NCI-H524 treated with DMSO at 0.1 percent for 48 hours (cell line): ENCODE measurements at regions not wholly inside any gene's neighbourhood (a gene's known extent, or its start where the extent isn't known, plus 50 kb on each side); places are given as distances from the start of the nearest gene placed in this dataset.
A peak's percentile ranks its signal among the peaks of the same experiment; 100 is the strongest.
"Not testable (repeated sequence)": the region's sequence is repeated elsewhere in the genome, so short reads cannot be mapped to it uniquely, and the experiment has no call there.

Source experiments
- DNase-seq: peaks from one replicate; lab custom pipeline; 2025; lab: John Stamatoyannopoulos, UW

- no peak for DNase-seq
Measured at GRCh38 chr11:71383461-71383860, 64.7 kb downstream of the DHCR7 start.

DNA sequence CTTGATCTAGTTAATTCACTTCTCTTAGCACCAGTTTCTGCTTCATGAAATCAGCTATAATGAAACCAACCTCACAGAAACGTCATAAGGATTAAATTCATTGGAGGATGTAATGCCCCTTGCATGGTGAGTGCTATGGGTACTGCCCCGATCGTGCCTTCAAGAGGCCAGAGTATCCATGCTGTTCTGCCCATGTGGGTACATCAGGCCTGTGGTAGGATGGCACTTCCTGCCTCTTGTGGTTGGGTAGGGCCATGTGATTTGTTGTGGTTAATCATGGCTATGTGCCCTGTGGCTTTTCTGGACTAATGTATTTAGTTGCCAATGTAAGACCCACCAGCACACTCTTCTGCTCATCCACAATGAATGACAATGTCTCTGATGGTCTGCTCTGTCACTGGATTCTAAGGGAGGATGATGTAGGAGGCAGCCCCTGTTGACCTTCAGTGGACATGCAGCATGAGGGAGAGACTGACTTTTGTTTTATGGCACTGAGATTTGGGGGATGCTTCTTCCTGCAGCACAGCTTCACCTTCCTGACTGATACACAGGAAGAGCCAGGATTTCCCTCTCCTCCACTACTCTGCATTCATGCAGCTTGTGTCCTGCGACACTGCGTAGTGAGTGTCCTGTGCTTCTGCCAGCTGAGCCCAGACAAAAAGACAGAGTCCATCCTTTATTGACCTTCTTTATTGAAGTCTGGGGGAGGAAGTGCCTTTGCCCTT lies 66.2 kb downstream of the DHCR7 start:
- no peak for DNase-seq

DNA sequence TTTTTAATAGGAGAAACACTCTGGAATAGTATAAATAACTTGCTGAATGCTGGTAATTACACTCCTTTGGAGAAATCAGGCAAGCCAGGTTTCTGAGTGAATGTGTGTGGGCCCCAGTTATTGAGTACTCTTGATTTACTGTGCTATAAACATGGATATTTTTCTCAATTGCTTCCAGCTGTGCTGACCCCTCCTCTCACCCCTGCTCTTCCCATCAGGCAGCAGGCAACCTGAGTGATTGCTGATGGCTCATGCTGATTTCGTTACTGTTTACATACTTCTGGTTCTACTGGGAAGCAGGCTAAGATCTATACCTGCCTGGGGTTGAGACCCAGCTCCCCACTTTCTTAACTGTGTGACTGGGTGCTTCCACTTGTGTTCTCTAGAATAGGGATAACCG lies 68.5 kb downstream of the DHCR7 start:
- DNase-seq, result no peak

DNA sequence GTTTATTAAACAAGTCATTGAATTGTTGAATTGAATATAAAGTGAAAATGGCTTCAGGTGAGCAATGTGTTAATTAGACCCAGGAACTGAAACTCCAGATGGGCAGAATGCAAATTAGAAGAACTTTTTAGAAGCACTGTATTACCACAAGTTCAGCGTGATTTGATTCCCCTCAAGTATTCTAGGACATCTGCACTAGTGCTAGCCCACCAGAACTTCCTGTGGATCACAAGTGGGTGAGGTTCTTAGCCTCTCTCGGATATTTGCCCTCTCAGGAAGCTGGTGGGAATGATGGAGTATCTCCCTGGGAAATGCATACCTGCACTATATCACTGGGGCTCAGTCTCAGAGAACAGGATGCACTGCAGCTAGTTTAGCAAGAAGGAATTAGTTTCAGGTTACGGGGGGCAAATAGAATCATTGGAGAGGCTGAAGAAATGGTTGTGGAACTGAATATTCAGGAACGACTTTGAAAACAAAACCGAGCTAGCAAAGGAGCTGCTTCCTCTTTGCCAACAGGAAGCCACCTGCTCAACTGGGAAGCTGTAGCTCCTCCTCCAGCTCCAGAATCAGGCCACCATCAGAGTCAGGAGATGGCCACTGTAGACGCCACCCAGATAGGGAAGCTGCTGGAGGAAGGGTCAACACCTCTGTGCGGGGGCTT lies 74.3 kb downstream of the DHCR7 start:
- peak; percentile 38 for DNase-seq

- no peak for DNase-seq
Measured at GRCh38 chr11:71372693-71373657, 75.2 kb downstream of the DHCR7 start.

DNA sequence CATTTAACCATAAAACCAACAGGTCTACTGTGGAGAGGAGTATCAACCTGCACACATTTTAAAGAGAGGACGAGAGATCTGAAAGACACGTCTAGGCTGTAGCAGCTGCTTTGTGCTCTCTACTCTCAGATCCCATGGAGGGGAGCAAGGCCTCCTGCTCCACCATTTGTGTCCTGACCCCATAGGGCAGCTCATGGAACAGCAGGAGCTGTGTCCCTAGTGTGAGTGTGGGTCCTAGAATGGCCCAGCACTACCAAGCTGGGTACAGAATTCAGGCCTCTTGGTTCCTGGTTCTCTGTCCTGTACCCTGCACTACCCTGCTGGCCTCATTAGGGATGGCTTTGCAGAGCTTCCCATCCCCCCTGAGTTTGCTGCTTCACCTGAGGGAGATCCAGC lies 76.5 kb downstream of the DHCR7 start:
- no peak for DNase-seq

- no peak for DNase-seq
Measured at GRCh38 chr11:71370895-71371673, 77.1 kb downstream of the DHCR7 start.

DNA sequence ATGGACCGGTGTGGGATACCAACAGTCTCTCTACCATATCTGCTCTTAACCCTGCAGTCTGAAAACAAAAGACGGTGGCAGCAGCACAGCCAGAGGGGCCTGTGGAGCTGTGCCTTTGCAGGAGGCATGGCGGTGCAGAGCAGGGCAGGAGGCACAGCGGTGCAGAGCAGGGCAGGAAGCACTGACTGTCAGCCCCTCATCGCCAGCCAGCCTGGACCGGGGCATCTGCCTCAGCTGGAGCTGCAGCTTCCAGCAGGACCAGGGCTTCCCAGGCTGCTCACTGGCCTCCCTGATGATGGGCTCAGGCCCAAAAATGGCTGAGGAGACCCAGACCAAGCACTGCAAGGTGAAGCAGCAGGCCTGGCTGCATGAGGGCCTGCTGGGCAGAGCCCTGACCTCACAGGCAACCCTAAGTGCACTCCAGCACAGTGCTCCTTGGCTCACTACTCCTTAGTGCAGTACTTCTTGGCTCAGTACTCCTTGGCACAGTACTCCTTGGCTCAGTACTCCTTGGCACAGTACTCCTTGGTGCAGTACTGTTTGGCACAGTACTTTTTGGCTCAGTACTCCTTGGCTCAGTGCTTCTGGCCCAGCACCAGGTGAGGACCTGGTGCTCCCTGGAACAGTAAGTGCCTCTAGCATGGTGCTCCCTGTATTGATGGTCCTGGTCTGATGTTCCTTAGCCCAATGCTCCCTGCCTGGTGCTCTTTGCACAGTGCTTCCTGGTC lies 78.0 kb downstream of the DHCR7 start:
- no peak for DNase-seq

- DNase-seq, result no peak
Measured at GRCh38 chr11:71369411-71369810, 78.8 kb downstream of the DHCR7 start.

DNA sequence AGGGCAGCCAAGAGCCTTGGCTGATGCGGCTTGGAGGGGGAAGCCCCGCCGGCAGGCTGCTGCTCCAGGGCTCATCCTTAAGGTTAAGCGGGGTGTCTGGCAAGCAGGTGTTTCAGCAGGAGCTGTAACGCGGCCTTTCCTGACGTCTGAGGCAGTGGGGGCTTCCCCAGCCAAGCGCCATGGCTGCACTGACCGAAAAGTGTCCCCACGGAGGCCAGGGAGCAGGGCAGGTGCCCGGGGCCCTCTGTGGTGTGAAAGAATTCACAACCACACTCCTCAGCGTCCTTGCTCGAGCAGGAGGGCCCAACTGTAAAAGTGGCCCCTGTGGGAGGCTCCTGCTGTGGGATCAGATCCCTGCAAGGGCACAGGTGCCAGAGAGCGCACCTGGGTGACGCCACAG lies 79.2 kb downstream of the DHCR7 start:
- no peak for DNase-seq

- no peak for DNase-seq
Measured at GRCh38 chr11:71367756-71368155, 80.4 kb downstream of the DHCR7 start.

DNA sequence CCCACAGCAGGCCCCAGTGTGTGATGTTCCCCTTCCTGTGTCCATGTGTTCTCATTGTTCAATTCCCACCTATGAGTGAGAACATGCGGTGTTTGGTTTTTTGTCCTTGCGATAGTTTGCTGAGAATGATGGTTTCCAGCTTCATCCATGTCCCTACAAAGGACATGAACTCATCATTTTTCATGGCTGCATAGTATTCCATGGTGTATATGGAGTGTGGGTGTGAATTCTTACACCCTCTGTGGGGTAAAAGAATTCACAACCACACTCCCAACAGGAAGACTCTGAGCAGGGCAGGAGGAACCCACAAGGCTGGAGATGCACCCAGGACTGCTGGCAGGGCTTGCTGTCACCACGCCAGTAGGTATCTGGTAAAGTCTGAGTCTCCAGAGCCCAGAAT lies 80.9 kb downstream of the DHCR7 start:
- not testable (repeated sequence) for DNase-seq

- no peak for DNase-seq
Measured at GRCh38 chr11:71366076-71366475, 82.1 kb downstream of the DHCR7 start.

GRCh38 chr11:71365626-71366025 lies 82.6 kb downstream of the DHCR7 start:
- DNase-seq, result no peak

- DNase-seq, result no peak
Measured at GRCh38 chr11:71364806-71365205, 83.4 kb downstream of the DHCR7 start.

- DNase-seq, result peak; percentile 26
Measured at GRCh38 chr11:71364176-71364671, 84.0 kb downstream of the DHCR7 start.

DNA sequence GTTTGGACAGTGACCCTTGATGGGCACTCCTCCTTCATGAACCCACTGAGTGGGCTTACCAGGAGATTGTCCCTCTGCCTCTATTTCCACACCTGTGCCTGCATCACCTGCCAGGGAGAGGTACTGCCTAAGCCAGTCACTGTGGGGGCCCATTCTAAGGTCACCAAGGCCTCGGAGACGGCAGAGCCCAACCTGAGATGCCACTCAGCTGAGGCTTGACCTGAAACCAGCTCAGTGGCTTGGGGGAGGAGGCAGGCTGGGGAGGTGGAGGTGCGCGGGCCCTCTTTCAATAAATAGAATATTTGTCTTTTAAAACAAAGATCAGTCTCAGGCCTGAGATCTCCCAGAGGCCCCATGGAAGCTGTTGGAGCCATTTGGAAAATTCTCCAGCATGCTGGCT lies 84.5 kb downstream of the DHCR7 start:
- no peak for DNase-seq

DNA sequence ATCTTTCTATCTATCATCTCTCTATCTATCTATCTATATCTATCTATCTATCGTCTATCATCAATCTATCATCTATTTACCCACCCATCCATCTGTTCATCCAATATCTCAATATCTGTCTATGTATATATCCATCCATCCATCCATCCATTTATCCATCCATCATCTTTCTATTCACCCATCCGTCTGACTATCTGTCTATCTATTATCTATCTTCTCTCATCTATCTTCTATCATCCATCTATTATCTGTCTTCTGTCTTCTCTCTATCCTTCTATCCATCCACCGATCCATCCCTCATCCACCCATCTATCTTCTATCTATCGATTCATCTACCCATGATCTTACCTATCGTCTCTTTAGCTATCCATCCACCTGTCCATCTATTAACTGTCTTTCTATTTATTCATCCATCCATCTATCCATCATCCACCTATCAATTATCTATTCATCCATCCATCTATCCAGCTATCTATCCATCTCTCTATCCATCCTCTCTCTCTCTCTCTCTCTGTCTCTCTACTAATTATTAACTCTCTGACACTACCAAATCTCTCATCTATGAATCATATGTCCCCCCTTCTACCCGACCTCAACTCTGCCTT lies 89.1 kb downstream of the DHCR7 start:
- DNase-seq, result no peak

DNA sequence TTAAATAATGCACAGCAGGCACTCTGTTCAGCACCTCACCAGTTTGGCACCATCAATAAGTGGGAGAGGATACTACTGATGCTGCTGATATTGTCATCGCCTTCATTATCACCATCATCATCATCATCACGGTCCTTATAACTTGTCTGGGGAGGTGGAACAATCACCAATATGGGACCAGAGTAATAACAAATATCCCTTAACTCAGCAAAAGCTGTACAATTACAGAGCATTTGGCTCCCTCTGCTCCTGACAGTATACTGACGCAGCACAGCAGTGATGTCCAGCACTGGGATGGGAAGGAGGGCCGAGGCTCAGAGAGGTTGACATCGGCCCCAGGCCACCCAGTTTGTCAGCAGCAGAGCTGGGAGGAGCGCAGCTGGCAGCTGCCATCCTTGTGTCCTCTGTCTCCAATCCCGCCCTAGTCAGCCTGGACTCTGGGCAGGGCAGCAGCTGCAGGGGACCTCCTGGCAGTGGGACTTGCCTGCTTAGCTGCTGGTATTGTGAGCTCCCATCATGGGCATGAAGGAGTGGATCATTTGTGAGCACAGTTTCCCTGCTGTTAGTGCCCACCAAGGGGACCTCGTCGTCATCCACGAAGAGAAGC lies 90.0 kb downstream of the DHCR7 start:
- no peak for DNase-seq

GRCh38 chr11:71357414-71357813 lies 90.8 kb downstream of the DHCR7 start:
- DNase-seq, result no peak
